Activated naive CD8-positive, alpha-beta T cell treated with anti-CD3 and anti-CD28 coated beads for 36 hours (primary cell): ENCODE measurements at regions not wholly inside any gene's neighbourhood (a gene's known extent, or its start where the extent isn't known, plus 50 kb on each side); places are given as distances from the start of the nearest gene placed in this dataset.

Experiments
- DNase-seq: peaks from one replicate; pipeline ENCODE4 v3.0.0; 2021
- H3K27ac Mint-ChIP-seq: one replicate; pipeline ENCODE4 v1.8.0; 2022; ENCODE audit warnings: mild to moderate bottlenecking, moderate library complexity, mixed read lengths
- H3K27me3 Mint-ChIP-seq: one replicate; pipeline ENCODE4 v1.8.0; 2022; ENCODE audit warnings: mild to moderate bottlenecking, mixed read lengths
- H3K36me3 Mint-ChIP-seq: one replicate; pipeline ENCODE4 v1.8.0; 2021; ENCODE audit warnings: mild to moderate bottlenecking, mixed read lengths
- H3K4me1 Mint-ChIP-seq: one replicate; pipeline ENCODE4 v1.8.0; 2021; ENCODE audit warnings: mixed read lengths
- H3K4me3 Mint-ChIP-seq: one replicate; pipeline ENCODE4 v1.8.0; 2022; ENCODE audit warnings: mild to moderate bottlenecking, moderate library complexity, mixed read lengths
- H3K9me3 Mint-ChIP-seq: one replicate; pipeline ENCODE4 v1.8.0; 2022; ENCODE audit warnings: mixed read lengths

GRCh38 chr11:81496601-81497000 is 1237.1 kb downstream of the FAM181B start:
- Mint-ChIP-seq H3K4me3 (no peak overlapping the region), H3K36me3 (no peaks in the 10 kb centered on the region), H3K9me3 (no peaks in the 10 kb centered on the region), H3K27me3 (peaks cover 4% of the 10 kb centered on the region), H3K4me1 (no peaks in the 10 kb centered on the region), H3K27ac (no peak overlapping the region)
- DNase-seq, result no peak

GRCh38 chr11:81495699-81496292 is 1237.9 kb downstream of the FAM181B start:
- H3K9me3 Mint-ChIP-seq, result no peaks in the 10 kb centered on the region
- no peak overlapping the region for H3K27ac Mint-ChIP-seq
- DNase-seq, result no peak
- no peaks in the 10 kb centered on the region for H3K4me1 Mint-ChIP-seq
- no peak overlapping the region for H3K4me3 Mint-ChIP-seq
- H3K27me3 Mint-ChIP-seq, result peaks cover 4% of the 10 kb centered on the region
- no peaks in the 10 kb centered on the region for H3K36me3 Mint-ChIP-seq

- DNase-seq, result no peak
- H3K27ac Mint-ChIP-seq, result no peak overlapping the region
- no peaks in the 10 kb centered on the region for H3K36me3 Mint-ChIP-seq
- no peaks in the 10 kb centered on the region for H3K4me1 Mint-ChIP-seq
- no peak overlapping the region for H3K4me3 Mint-ChIP-seq
- H3K9me3 Mint-ChIP-seq, result no peaks in the 10 kb centered on the region
- H3K27me3 Mint-ChIP-seq, result peaks cover 4% of the 10 kb centered on the region
These were observed 1239.2 kb downstream of the FAM181B start for GRCh38 chr11:81494431-81494830.

- Mint-ChIP-seq H3K27ac (no peak overlapping the region), H3K36me3 (no peaks in the 10 kb centered on the region), H3K9me3 (no peaks in the 10 kb centered on the region), H3K4me1 (no peaks in the 10 kb centered on the region), H3K27me3 (peaks cover 4% of the 10 kb centered on the region), H3K4me3 (no peak overlapping the region)
- DNase-seq, result no peak
These were observed 1240.7 kb downstream of the FAM181B start for GRCh38 chr11:81492923-81493445.

- Mint-ChIP-seq H3K4me1 (no peaks in the 10 kb centered on the region), H3K4me3 (no peak overlapping the region), H3K27me3 (no peaks in the 10 kb centered on the region), H3K9me3 (no peaks in the 10 kb centered on the region), H3K27ac (no peak overlapping the region), H3K36me3 (no peaks in the 10 kb centered on the region)
- no peak for DNase-seq
These were observed 1246.6 kb downstream of the FAM181B start for GRCh38 chr11:81487109-81487508.

- Mint-ChIP-seq H3K4me3 (no peak overlapping the region), H3K4me1 (no peaks in the 10 kb centered on the region), H3K27ac (no peak overlapping the region), H3K9me3 (peaks cover 2% of the 10 kb centered on the region), H3K36me3 (no peaks in the 10 kb centered on the region), H3K27me3 (no peaks in the 10 kb centered on the region)
- DNase-seq, result no peak
These were observed 1249.5 kb downstream of the FAM181B start for GRCh38 chr11:81484196-81484595.

GRCh38 chr11:81477277-81477676 is 1256.4 kb downstream of the FAM181B start:
- Mint-ChIP-seq H3K27ac (no peak overlapping the region), H3K9me3 (peaks cover 2% of the 10 kb centered on the region), H3K27me3 (no peaks in the 10 kb centered on the region), H3K4me3 (no peak overlapping the region), H3K36me3 (no peaks in the 10 kb centered on the region), H3K4me1 (no peaks in the 10 kb centered on the region)
- DNase-seq, result no peak

GRCh38 chr11:81476345-81476744 is 1257.3 kb downstream of the FAM181B start:
- H3K27ac Mint-ChIP-seq, result no peak overlapping the region
- no peak overlapping the region for H3K4me3 Mint-ChIP-seq
- no peaks in the 10 kb centered on the region for H3K36me3 Mint-ChIP-seq
- DNase-seq, result no peak
- no peaks in the 10 kb centered on the region for H3K27me3 Mint-ChIP-seq
- H3K4me1 Mint-ChIP-seq, result no peaks in the 10 kb centered on the region
- H3K9me3 Mint-ChIP-seq, result peaks cover under 1% of the 10 kb centered on the region

GRCh38 chr11:81472646-81473045 is 1261.0 kb downstream of the FAM181B start:
- Mint-ChIP-seq H3K9me3 (no peaks in the 10 kb centered on the region), H3K4me1 (no peaks in the 10 kb centered on the region), H3K36me3 (no peaks in the 10 kb centered on the region), H3K27me3 (no peaks in the 10 kb centered on the region), H3K27ac (no peak overlapping the region), H3K4me3 (no peak overlapping the region)
- DNase-seq, result no peak

GRCh38 chr11:81470446-81470845 is 1263.2 kb downstream of the FAM181B start:
- Mint-ChIP-seq H3K4me3 (no peak overlapping the region), H3K4me1 (no peaks in the 10 kb centered on the region), H3K36me3 (no peaks in the 10 kb centered on the region), H3K9me3 (no peaks in the 10 kb centered on the region), H3K27me3 (no peaks in the 10 kb centered on the region), H3K27ac (no peak overlapping the region)
- no peak for DNase-seq

- no peaks in the 10 kb centered on the region for H3K4me1 Mint-ChIP-seq
- no peak for DNase-seq
- no peak overlapping the region for H3K4me3 Mint-ChIP-seq
- H3K27ac Mint-ChIP-seq, result no peak overlapping the region
- no peaks in the 10 kb centered on the region for H3K36me3 Mint-ChIP-seq
- H3K27me3 Mint-ChIP-seq, result no peaks in the 10 kb centered on the region
- peaks cover 1% of the 10 kb centered on the region for H3K9me3 Mint-ChIP-seq
These were observed 1273.8 kb downstream of the FAM181B start for GRCh38 chr11:81459766-81460306.

GRCh38 chr11:81449588-81450156 is 1284.0 kb downstream of the FAM181B start:
- Mint-ChIP-seq H3K36me3 (no peaks in the 10 kb centered on the region), H3K4me1 (no peaks in the 10 kb centered on the region), H3K27ac (no peak overlapping the region), H3K9me3 (peaks cover 1% of the 10 kb centered on the region), H3K4me3 (no peak overlapping the region), H3K27me3 (no peaks in the 10 kb centered on the region)
- no peak for DNase-seq

- no peaks in the 10 kb centered on the region for H3K4me1 Mint-ChIP-seq
- no peaks in the 10 kb centered on the region for H3K27me3 Mint-ChIP-seq
- H3K9me3 Mint-ChIP-seq, result peaks cover 4% of the 10 kb centered on the region
- no peak for DNase-seq
- H3K36me3 Mint-ChIP-seq, result no peaks in the 10 kb centered on the region
- H3K4me3 Mint-ChIP-seq, result no peak overlapping the region
- no peak overlapping the region for H3K27ac Mint-ChIP-seq
These were observed 1289.4 kb downstream of the FAM181B start for GRCh38 chr11:81444297-81444696.

- H3K36me3 Mint-ChIP-seq, result no peaks in the 10 kb centered on the region
- DNase-seq, result no peak
- no peaks in the 10 kb centered on the region for H3K4me1 Mint-ChIP-seq
- no peak overlapping the region for H3K27ac Mint-ChIP-seq
- peaks cover 2% of the 10 kb centered on the region for H3K9me3 Mint-ChIP-seq
- no peak overlapping the region for H3K4me3 Mint-ChIP-seq
- H3K27me3 Mint-ChIP-seq, result no peaks in the 10 kb centered on the region
These were observed 1301.3 kb downstream of the FAM181B start for GRCh38 chr11:81432333-81432732.

- DNase-seq, result no peak
- no peak overlapping the region for H3K4me3 Mint-ChIP-seq
- H3K27me3 Mint-ChIP-seq, result no peaks in the 10 kb centered on the region
- H3K27ac Mint-ChIP-seq, result no peak overlapping the region
- H3K36me3 Mint-ChIP-seq, result no peaks in the 10 kb centered on the region
- no peaks in the 10 kb centered on the region for H3K4me1 Mint-ChIP-seq
- peaks cover 3% of the 10 kb centered on the region for H3K9me3 Mint-ChIP-seq
These were observed 1308.8 kb downstream of the FAM181B start for GRCh38 chr11:81424822-81425221.

GRCh38 chr11:81422402-81422801 is 1311.3 kb downstream of the FAM181B start:
- Mint-ChIP-seq H3K27ac (no peak overlapping the region), H3K4me3 (no peak overlapping the region), H3K9me3 (peaks cover 1% of the 10 kb centered on the region), H3K4me1 (no peaks in the 10 kb centered on the region), H3K27me3 (no peaks in the 10 kb centered on the region), H3K36me3 (no peaks in the 10 kb centered on the region)
- DNase-seq, result no peak
